Esophagus muscularis mucosa (tissue), 4 donors: ENCODE measurements at regions not wholly inside any gene's neighbourhood (a gene's known extent, or its start where the extent isn't known, plus 50 kb on each side); places are given as distances from the start of the nearest gene placed in this dataset.

Source experiments
- DNase-seq: peaks from one replicate; pipeline ENCODE4 v3.0.0-alpha.2; 2017; ENCODE audit errors: extremely low spot score
- H3K27ac ChIP-seq, 4 donors: fragments of 200-600 bp; sonication (generic); replicated peaks in 1 of 4; 1 replicate in 3 of 4; 2 replicates in 1 of 4; pipeline ENCODE4 v1.5.1; 2016 to 2019; ENCODE audit warnings: mild to moderate bottlenecking in 1 of 4
- H3K27me3 ChIP-seq, 4 donors: fragments of 200-600 bp; sonication (generic); one replicate each; pipeline versions ENCODE4 v1.5.1 to v1.6.0; 2016 to 2019
- H3K36me3 ChIP-seq, 4 donors: fragments of 200-600 bp; sonication (generic); one replicate each; pipeline ENCODE4 v1.5.1; 2016 to 2019
- H3K4me1 ChIP-seq, 4 donors: fragments of 200-600 bp; sonication (generic); one replicate each; pipeline ENCODE4 v1.5.1; 2016 to 2019
- H3K4me3 ChIP-seq, 4 donors: fragments of 200-600 bp; sonication (generic); 1 replicate in 2 of 4; 2 replicates in 2 of 4; pipeline ENCODE4 v1.5.1; 2016 to 2019; ENCODE audit warnings: mild to moderate bottlenecking in 4 of 4, moderate library complexity in 1 of 4
- H3K9me3 ChIP-seq, 4 donors: fragments of 200-600 bp; sonication (generic); 1 replicate in 3 of 4; 2 replicates in 1 of 4; pipeline ENCODE4 v1.5.1; 2016 to 2019
- EP300 ChIP-seq: sonication (generic); formaldehyde crosslinking; IDR thresholded peaks from one replicate; pipeline ENCODE4 v1.6.1; 2017; ENCODE audit warnings: antibody characterized with exemption
- POLR2A ChIP-seq: fragments of 450-650 bp; IDR thresholded peaks from one replicate; pipeline ENCODE4 v1.6.1; 2017; ENCODE audit warnings: antibody characterized with exemption, moderate library complexity, mild to moderate bottlenecking, low read depth
- POLR2AphosphoS5 ChIP-seq, 2 donors: sonication (generic); formaldehyde crosslinking; IDR thresholded peaks; one replicate each; pipeline ENCODE4 v1.6.1; 2017; ENCODE audit warnings: antibody characterized with exemption in 2 of 2
- WGBS: methylation state at CpG from one replicate; pipeline ENCODE4 v1.1.5; 2018; 5-methylcytosine and 5-hydroxymethylcytosine counted together
- intact Hi-C: fragments of 100-400 bp; cut with DNase I; formaldehyde crosslinking; loops from one replicate; pipeline ENCODE4 v1.15.1; 2023
- TF ChIP-seq, protein P1 (sequence below), 3 experiments: fragments of 200-600 bp in 2 of 3; fragments of 450-650 bp in 1 of 3; sonication (generic) in 2 of 3; IDR thresholded peaks; one replicate each; pipeline ENCODE4 v1.5.1; 2017 to 2019; ENCODE audit warnings: antibody characterized with exemption in 3 of 3, mild to moderate bottlenecking in 2 of 3, moderate library complexity in 1 of 3

DNA sequence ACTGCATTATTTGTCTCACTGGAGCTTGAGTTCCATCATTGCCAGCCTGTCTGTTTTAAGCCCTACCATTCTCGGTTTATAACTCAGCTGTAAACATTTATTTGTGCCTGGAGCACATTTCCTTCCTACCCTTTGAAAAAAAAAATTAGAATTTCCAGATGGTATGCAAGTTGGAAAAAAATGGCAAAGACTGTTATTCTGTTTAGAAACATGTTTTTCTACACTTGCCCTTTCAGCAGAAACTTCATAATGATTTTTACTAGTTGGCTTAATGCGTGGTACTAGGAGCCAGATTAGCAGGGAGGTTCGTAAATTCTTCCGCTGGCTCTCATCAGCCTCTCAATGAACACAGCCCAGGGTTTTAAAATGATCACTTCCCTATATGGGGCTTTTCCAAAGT is 238.8 kb upstream of the WWC1 start:
- TF ChIP-seq, protein P1, sequence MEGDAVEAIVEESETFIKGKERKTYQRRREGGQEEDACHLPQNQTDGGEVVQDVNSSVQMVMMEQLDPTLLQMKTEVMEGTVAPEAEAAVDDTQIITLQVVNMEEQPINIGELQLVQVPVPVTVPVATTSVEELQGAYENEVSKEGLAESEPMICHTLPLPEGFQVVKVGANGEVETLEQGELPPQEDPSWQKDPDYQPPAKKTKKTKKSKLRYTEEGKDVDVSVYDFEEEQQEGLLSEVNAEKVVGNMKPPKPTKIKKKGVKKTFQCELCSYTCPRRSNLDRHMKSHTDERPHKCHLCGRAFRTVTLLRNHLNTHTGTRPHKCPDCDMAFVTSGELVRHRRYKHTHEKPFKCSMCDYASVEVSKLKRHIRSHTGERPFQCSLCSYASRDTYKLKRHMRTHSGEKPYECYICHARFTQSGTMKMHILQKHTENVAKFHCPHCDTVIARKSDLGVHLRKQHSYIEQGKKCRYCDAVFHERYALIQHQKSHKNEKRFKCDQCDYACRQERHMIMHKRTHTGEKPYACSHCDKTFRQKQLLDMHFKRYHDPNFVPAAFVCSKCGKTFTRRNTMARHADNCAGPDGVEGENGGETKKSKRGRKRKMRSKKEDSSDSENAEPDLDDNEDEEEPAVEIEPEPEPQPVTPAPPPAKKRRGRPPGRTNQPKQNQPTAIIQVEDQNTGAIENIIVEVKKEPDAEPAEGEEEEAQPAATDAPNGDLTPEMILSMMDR (IDR thresholded peaks at IDR 0.05) = no peak
- TF ChIP-seq EP300 (no peak), POLR2AphosphoS5 (IDR thresholded peaks at IDR 0.05) (no peak), POLR2A (no peak)
- no peaks in the 10 kb centered on the region for H3K36me3 ChIP-seq
- DNase-seq = no peak
- intact Hi-C loops = no loop called here
- no peak overlapping the region for H3K4me3 ChIP-seq
- no peaks in the 10 kb centered on the region for H3K27me3 ChIP-seq
- whole genome bisulfite sequencing = 64% methylated on average over 4 of the region's 4 CpGs
- H3K9me3 ChIP-seq = no peaks in the 10 kb centered on the region
- H3K4me1 ChIP-seq = peaks cover 0 to 6% (median 2%) of the 10 kb centered on the region in 4 donors
- H3K27ac ChIP-seq = no peak overlapping the region

DNA sequence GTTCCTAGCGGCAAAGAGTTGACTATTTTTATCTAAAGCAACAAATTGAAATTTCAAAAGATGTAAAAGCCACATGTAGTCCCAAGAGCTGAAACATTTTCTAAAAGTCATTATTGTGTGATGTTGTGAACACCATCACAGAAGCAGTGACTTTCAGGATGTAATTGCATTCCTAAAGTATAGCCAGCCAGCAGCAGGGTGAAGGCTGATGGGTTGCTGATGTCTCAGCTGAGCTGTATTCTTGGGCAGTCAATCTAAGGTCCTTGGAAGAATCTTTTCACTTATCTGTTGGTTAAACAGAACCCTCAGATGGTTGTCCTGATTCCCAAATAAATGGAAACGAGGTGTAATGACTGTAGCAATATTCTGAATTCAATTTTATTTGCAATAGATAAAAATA is 237.4 kb upstream of the WWC1 start:
- intact Hi-C loops = no loop called here
- WGBS = 82% methylated on average over 2 of the region's 2 CpGs
- no peak for TF ChIP-seq EP300
- TF ChIP-seq POLR2A = no peak
- TF ChIP-seq, protein P1 (IDR thresholded peaks at IDR 0.05) = no peak
- TF ChIP-seq POLR2AphosphoS5 (IDR thresholded peaks at IDR 0.05) = no peak
- Histone ChIP-seq H3K9me3 (no peaks in the 10 kb centered on the region), H3K4me1 (no peaks in the 10 kb centered on the region), H3K27me3 (no peaks in the 10 kb centered on the region), H3K4me3 (no peak overlapping the region), H3K36me3 (no peaks in the 10 kb centered on the region), H3K27ac (no peak overlapping the region)
- no peak for DNase-seq

DNA sequence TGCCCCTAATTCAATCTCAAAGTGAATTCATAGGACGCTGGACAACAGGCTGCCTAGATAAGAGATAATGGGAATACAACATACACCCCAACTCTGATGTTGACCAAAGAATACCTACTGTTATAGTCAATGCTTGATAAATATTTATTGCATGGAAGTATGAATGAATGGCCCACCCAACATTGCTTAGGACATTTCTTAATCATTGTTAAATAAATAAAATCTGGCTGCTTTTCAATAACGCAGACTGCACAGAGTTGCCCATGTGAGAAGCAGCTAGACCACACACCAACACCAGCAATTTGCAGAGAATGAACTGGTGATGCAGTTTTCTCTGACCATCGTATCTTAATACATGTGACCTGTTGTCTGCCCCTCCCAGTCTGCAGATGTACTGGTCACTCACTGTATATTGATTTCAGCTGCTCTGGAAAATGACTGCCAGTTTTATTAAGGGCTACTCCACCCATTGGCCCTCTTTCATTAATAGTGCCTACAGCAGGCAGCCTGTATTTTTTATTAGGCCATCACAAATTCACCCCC is 236.2 kb upstream of the WWC1 start:
- TF ChIP-seq, protein P1 (IDR thresholded peaks at IDR 0.05) = no peak
- TF ChIP-seq POLR2AphosphoS5 (IDR thresholded peaks at IDR 0.05) (no peak), POLR2A (no peak), EP300 (no peak)
- H3K4me3 ChIP-seq = no peak overlapping the region
- no peaks in the 10 kb centered on the region for H3K27me3 ChIP-seq
- H3K36me3 ChIP-seq = no peaks in the 10 kb centered on the region
- no peak overlapping the region for H3K27ac ChIP-seq
- no peak for DNase-seq
- H3K4me1 ChIP-seq = no peaks in the 10 kb centered on the region
- intact Hi-C loops = no loop called here
- 58% methylated on average over 3 of the region's 3 CpGs for WGBS
- no peaks in the 10 kb centered on the region for H3K9me3 ChIP-seq

DNA sequence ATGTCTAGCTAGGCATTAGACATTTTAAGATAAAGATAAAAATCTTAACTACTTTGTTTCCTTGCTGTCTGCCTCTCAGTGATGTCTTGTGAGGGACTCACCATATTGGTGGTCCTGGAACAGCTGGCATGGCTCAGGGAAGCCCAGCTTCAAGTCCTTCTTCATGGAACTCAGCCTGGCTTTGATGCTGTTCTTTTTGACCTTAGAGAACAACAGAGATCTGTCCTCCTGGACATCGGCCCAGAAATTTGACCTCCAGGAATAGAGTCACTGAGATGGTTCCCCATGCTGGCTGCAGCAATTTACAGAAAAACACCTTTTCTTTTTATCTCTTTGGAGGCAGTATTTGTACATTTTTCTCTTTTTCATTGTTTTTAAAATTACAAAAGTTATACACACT is 235.5 kb upstream of the WWC1 start:
- no peak overlapping the region for H3K27ac ChIP-seq
- no peaks in the 10 kb centered on the region for H3K27me3 ChIP-seq
- H3K4me1 ChIP-seq = no peaks in the 10 kb centered on the region
- intact Hi-C loops = no loop called here
- WGBS = 43% methylated on average over 1 of the region's 1 CpG
- TF ChIP-seq POLR2A (no peak), EP300 (no peak), POLR2AphosphoS5 (IDR thresholded peaks at IDR 0.05) (no peak)
- TF ChIP-seq, protein P1 (IDR thresholded peaks at IDR 0.05) = no peak
- no peaks in the 10 kb centered on the region for H3K9me3 ChIP-seq
- H3K4me3 ChIP-seq = no peak overlapping the region
- no peak for DNase-seq
- no peaks in the 10 kb centered on the region for H3K36me3 ChIP-seq

- Histone ChIP-seq H3K9me3 (no peaks in the 10 kb centered on the region), H3K36me3 (no peaks in the 10 kb centered on the region), H3K4me1 (no peaks in the 10 kb centered on the region), H3K27me3 (no peaks in the 10 kb centered on the region), H3K4me3 (no peak overlapping the region), H3K27ac (no peak overlapping the region)
- no peak for DNase-seq
- TF ChIP-seq POLR2A (no peak), EP300 (no peak), POLR2AphosphoS5 (IDR thresholded peaks at IDR 0.05) (no peak)
- TF ChIP-seq, protein P1 (IDR thresholded peaks at IDR 0.05) = no peak
- intact Hi-C loops = no loop called here
- WGBS = 88% methylated on average over 1 of the region's 1 CpG
Observed at GRCh38 chr5:168056499-168057182, 234.8 kb upstream of the WWC1 start.
